Brain microvascular endothelial cell (primary cell): ENCODE measurements at regions not wholly inside any gene's neighbourhood (a gene's known extent, or its start where the extent isn't known, plus 50 kb on each side); places are given as distances from the start of the nearest gene placed in this dataset.

Experiments used
- DNase-seq: peaks from one replicate; pipeline ENCODE4 v3.0.0-alpha.2; 2020
- H3K27ac ChIP-seq: fragments of 250-450 bp; sonication (Bioruptor Pico); 2 replicates; pipeline ENCODE4 v1.5.1; 2020; ENCODE audit warnings: mild to moderate bottlenecking, moderate library complexity
- H3K27me3 ChIP-seq: fragments of 250-450 bp; sonication (Bioruptor Pico); replicated peaks from 2 replicates; pipeline ENCODE4 v1.5.1; 2020; ENCODE audit warnings: mild to moderate bottlenecking
- H3K36me3 ChIP-seq: fragments of 250-450 bp; sonication (Bioruptor Pico); replicated peaks from 2 replicates; pipeline ENCODE4 v1.5.1; 2020; ENCODE audit warnings: mild to moderate bottlenecking
- H3K4me3 ChIP-seq: 2 replicates; pipeline ENCODE4 v1.5.1; 2011; ENCODE audit warnings: low read depth, mild to moderate bottlenecking, control low read depth, low read length, moderate library complexity
- CTCF ChIP-seq: IDR thresholded peaks from 2 replicates; pipeline ENCODE4 v1.5.1; 2011; ENCODE audit warnings: low read depth, mild to moderate bottlenecking, moderate library complexity, low read length, control low read depth, inconsistent platforms; ENCODE audit errors: missing control alignments
- in situ Hi-C: cut with HindIII; loops from 2 replicates; pipeline ENCODE4 v1.10.0; 2017; ENCODE audit warnings: low sequenced_read_pairs, low pct_ligation_motif_present

GRCh38 chr16:65781363-65781762, 585.1 kb upstream of the CDH5 start:
- Histone ChIP-seq H3K4me3 (no peak overlapping the region), H3K36me3 (no peaks in the 10 kb centered on the region), H3K27ac (no peak overlapping the region), H3K27me3 (no peaks in the 10 kb centered on the region)
- peak; percentile 29 for DNase-seq
- in situ Hi-C loops: no loop called here
- no peak for TF ChIP-seq CTCF

GRCh38 chr16:65779201-65779600, 587.3 kb upstream of the CDH5 start:
- no peak for DNase-seq
- H3K27me3 ChIP-seq: no peaks in the 10 kb centered on the region
- H3K4me3 ChIP-seq: no peak overlapping the region
- H3K27ac ChIP-seq: no peak overlapping the region
- TF ChIP-seq CTCF: no peak
- in situ Hi-C loops: no loop called here
- H3K36me3 ChIP-seq: no peaks in the 10 kb centered on the region

GRCh38 chr16:65776639-65777183, 589.8 kb upstream of the CDH5 start:
- no peak overlapping the region for H3K4me3 ChIP-seq
- no peaks in the 10 kb centered on the region for H3K27me3 ChIP-seq
- H3K36me3 ChIP-seq: no peaks in the 10 kb centered on the region
- no peak overlapping the region for H3K27ac ChIP-seq
- in situ Hi-C loops: no loop called here
- no peak for TF ChIP-seq CTCF
- DNase-seq: no peak

GRCh38 chr16:65775829-65776228, 590.7 kb upstream of the CDH5 start:
- Histone ChIP-seq H3K36me3 (no peaks in the 10 kb centered on the region), H3K27ac (no peak overlapping the region), H3K27me3 (no peaks in the 10 kb centered on the region), H3K4me3 (no peak overlapping the region)
- DNase-seq: no peak
- no peak for TF ChIP-seq CTCF
- in situ Hi-C loops: no loop called here

- TF ChIP-seq CTCF: no peak
- in situ Hi-C loops: no loop called here
- no peaks in the 10 kb centered on the region for H3K36me3 ChIP-seq
- no peak overlapping the region for H3K4me3 ChIP-seq
- no peaks in the 10 kb centered on the region for H3K27me3 ChIP-seq
- no peak overlapping the region for H3K27ac ChIP-seq
- DNase-seq: no peak
Observed at GRCh38 chr16:65774350-65774749, 592.1 kb upstream of the CDH5 start.

- Histone ChIP-seq H3K27ac (no peak overlapping the region), H3K4me3 (no peak overlapping the region), H3K36me3 (no peaks in the 10 kb centered on the region), H3K27me3 (no peaks in the 10 kb centered on the region)
- in situ Hi-C loops: no loop called here
- DNase-seq: no peak
- no peak for TF ChIP-seq CTCF
Observed at GRCh38 chr16:65773301-65773874, 593.1 kb upstream of the CDH5 start.
